Stimulated activated CD8-positive, alpha-beta memory T cell treated with anti-CD3 and anti-CD28 coated beads, Interleukin-2, amount 100 ng/mL, for 48 hours (primary cell): ENCODE measurements at regions not wholly inside any gene's neighbourhood (a gene's known extent, or its start where the extent isn't known, plus 50 kb on each side); places are given as distances from the start of the nearest gene placed in this dataset.

ENCODE experiments used
- DNase-seq, 2 donors: peaks; one replicate each; pipeline ENCODE4 v3.0.0-alpha.2; 2020; ENCODE audit warnings: low read depth in 2 of 2

- DNase-seq, result no peak
Measured at GRCh38 chr14:98953551-98954348, 318.2 kb downstream of the BCL11B start.

GRCh38 chr14:98954349-98955000 lies 317.5 kb downstream of the BCL11B start:
- no peak for DNase-seq

GRCh38 chr14:98955036-98955740 lies 316.8 kb downstream of the BCL11B start:
- DNase-seq, result no peak

GRCh38 chr14:98955741-98956070 lies 316.3 kb downstream of the BCL11B start:
- no peak for DNase-seq

GRCh38 chr14:98956181-98956580 lies 315.8 kb downstream of the BCL11B start:
- DNase-seq, result no peak

- no peak for DNase-seq
Measured at GRCh38 chr14:98956661-98957060, 315.3 kb downstream of the BCL11B start.

- no peak for DNase-seq
Measured at GRCh38 chr14:98957211-98958047, 314.6 kb downstream of the BCL11B start.

GRCh38 chr14:98958048-98958631 lies 313.9 kb downstream of the BCL11B start:
- DNase-seq, result no peak

GRCh38 chr14:98958632-98959031 lies 313.4 kb downstream of the BCL11B start:
- no peak for DNase-seq

- no peak for DNase-seq
Measured at GRCh38 chr14:98959410-98959809, 312.6 kb downstream of the BCL11B start.

- DNase-seq, result no peak
Measured at GRCh38 chr14:98959958-98960616, 311.9 kb downstream of the BCL11B start.

- DNase-seq, result no peak
Measured at GRCh38 chr14:98960617-98961013, 311.4 kb downstream of the BCL11B start.

GRCh38 chr14:98961191-98961590 lies 310.8 kb downstream of the BCL11B start:
- no peak for DNase-seq

GRCh38 chr14:98962118-98962517 lies 309.9 kb downstream of the BCL11B start:
- no peak for DNase-seq

- DNase-seq, result no peak
Measured at GRCh38 chr14:98963610-98964009, 308.4 kb downstream of the BCL11B start.

GRCh38 chr14:98964171-98964570 lies 307.8 kb downstream of the BCL11B start:
- DNase-seq, result no peak

- DNase-seq, result no peak
Measured at GRCh38 chr14:98965076-98965475, 306.9 kb downstream of the BCL11B start.

GRCh38 chr14:98966016-98966415 lies 306.0 kb downstream of the BCL11B start:
- no peak for DNase-seq

GRCh38 chr14:98966475-98967162 lies 305.4 kb downstream of the BCL11B start:
- DNase-seq, result no peak

GRCh38 chr14:98974113-98974512 lies 297.9 kb downstream of the BCL11B start:
- DNase-seq, result no peak
